Epithelial cell of esophagus (primary cell): ENCODE measurements at regions not wholly inside any gene's neighbourhood (a gene's known extent, or its start where the extent isn't known, plus 50 kb on each side); places are given as distances from the start of the nearest gene placed in this dataset.
A peak's percentile ranks its signal among the peaks of the same experiment; 100 is the strongest.

Experiments
- DNase-seq: peaks from one replicate; pipeline ENCODE4 v3.0.0; 2010; ENCODE audit warnings: low read depth
- H3K4me3 ChIP-seq: 2 replicates; pipeline ENCODE4 v1.5.1; 2011; ENCODE audit warnings: mild to moderate bottlenecking, low read length, control low read depth
- TF ChIP-seq, protein P1 (sequence below): IDR thresholded peaks from 2 replicates; pipeline ENCODE4 v1.5.1; 2011; ENCODE audit warnings: low read depth, mild to moderate bottlenecking, low read length, control low read depth, inconsistent platforms; ENCODE audit not compliant: insufficient read depth; ENCODE audit errors: missing control alignments

DNA sequence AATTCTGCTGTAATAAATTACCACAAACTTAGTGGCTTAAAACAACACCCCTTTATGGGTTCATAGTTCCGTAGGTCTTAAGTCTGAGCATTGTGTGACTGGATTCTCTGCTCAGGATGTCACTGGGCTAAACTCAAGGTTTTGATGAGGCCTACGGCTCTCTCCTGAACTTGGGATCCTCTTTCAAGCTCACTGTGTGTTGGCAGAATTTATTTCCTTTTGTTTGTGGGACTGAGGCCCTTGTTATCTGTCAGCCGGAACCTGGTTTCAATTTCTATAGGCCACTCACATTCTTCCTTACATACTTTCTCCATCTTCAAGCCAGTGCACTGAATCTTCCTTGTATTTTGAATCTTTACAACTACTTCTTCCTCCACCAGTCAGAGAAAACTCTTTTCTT is 290.2 kb downstream of the AKAIN1 start:
- H3K4me3 ChIP-seq: no peak overlapping the region
- DNase-seq: no peak
- TF ChIP-seq, protein P1, sequence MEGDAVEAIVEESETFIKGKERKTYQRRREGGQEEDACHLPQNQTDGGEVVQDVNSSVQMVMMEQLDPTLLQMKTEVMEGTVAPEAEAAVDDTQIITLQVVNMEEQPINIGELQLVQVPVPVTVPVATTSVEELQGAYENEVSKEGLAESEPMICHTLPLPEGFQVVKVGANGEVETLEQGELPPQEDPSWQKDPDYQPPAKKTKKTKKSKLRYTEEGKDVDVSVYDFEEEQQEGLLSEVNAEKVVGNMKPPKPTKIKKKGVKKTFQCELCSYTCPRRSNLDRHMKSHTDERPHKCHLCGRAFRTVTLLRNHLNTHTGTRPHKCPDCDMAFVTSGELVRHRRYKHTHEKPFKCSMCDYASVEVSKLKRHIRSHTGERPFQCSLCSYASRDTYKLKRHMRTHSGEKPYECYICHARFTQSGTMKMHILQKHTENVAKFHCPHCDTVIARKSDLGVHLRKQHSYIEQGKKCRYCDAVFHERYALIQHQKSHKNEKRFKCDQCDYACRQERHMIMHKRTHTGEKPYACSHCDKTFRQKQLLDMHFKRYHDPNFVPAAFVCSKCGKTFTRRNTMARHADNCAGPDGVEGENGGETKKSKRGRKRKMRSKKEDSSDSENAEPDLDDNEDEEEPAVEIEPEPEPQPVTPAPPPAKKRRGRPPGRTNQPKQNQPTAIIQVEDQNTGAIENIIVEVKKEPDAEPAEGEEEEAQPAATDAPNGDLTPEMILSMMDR: no peak

DNA sequence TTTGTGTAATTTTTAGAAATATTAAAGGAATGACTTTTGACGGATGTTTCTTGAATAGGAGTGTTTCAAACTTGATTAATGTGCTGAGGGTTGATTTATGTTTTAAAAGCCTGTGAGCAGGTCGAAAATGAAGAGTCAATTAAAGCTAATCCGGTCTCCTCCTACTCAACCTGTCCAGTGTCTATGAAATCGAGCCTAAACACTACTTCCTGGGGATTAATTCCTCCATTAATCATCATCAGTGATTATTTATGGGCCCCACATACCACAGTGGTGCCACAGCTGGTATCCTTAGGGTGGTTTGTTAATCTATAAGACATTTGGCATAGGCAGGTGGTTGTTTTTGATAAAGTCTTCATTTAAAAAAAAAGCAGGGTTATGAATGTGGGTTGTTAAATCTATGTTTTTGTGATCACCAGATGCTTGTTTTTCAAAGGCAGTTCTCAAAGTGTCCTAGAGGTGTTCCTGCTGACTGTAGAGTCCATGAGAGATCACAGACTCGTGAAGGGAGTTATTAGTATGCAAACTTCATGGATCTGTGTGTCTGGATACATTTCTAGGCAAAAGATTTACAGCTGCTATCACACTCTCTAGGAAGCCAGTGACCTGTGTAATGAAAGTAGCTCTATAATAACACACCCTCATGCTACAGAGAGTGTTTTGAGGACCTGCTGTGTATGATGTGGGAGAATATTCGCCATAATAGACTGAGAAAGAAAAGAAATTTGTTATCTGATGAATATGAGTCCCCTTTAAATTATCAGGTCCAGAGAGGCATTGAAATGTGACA is 308.6 kb downstream of the AKAIN1 start:
- H3K4me3 ChIP-seq: no peak overlapping the region
- TF ChIP-seq, protein P1: no peak
- no peak for DNase-seq

DNA sequence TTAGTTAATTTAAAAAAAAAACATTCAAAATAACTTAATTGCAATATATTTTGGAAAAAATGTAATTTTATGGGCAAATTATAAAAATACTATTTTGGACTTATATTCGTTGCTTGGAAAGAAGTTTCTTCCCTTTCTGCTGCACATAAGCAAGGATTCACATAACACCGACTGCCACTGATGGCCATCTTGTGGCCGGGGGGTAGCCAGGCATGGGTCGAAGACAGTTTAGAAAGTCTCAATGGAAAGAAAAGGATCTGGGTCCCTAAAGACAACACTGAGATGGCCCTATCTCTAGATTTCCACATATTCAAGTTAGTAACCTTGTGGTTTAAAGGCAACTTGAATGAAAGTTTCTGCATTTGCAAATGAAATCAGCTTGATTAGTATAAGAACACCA is 318.6 kb downstream of the AKAIN1 start:
- TF ChIP-seq, protein P1: no peak
- DNase-seq: no peak
- H3K4me3 ChIP-seq: no peak overlapping the region

DNA sequence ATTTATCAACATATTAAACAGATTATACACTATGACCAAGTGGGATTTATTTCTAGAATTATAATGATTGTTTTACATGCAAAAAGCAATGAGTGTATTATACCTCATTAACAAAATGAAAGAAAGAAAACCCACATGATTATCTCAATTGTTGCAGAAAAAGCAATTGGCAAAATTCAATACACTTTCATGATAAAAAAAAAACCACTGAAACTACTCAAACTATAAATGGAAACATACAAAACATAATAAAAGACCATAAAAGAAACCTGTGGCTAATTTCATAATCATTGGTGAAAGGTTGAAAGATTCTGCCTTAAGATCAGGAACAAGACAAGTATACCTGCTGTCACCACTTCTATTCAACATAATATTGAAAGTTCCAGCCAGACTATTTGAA is 325.9 kb downstream of the AKAIN1 start:
- no peak overlapping the region for H3K4me3 ChIP-seq
- TF ChIP-seq, protein P1: no peak
- no peak for DNase-seq

DNA sequence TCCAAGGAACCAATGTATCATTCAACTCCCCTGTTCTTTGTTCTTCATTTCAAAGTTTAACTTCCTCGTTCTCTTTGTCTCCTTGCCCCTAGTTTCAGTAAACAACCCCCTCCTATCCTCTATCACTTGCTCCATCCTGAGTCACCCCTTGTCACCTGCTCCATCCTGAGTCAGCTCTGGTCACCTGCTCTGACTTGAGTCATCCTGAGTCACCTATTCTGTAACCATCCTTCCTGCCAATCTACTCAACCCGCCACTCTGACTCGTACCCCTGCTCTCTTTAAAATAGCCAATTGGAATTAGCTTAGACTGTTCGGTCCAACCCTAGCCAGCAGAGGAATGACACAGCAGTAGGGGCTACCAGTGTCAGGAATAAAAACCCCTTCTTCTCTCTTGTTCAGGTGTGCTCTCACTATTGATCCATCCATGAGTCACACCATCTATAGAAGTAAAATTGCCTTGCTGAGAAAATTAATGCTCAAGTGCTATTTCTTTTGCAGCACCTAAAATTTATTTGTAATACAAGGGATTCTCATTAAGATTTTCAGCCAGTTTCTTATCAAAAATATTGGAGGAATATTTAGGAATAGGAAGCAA is 326.8 kb downstream of the AKAIN1 start:
- TF ChIP-seq, protein P1: no peak

DNA sequence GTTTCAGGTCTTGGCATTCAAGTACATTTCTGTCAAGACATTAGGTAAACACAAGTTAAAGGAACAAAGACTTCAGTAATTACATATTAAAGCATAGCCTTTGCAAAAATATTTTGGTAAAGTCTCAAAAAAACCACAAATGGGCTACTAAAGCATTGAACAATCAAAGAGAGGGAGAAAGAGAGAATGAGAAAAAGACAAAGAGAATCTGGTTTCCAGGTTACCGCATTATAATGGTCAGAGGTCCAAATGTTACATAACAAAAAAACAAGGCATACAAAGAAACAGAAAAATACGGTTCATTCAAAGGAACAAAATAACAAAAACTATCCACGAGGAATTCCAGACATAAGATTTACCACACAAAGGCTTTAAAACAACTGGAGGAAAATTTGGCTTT is 327.9 kb downstream of the AKAIN1 start:
- TF ChIP-seq, protein P1: no peak
- no peak overlapping the region for H3K4me3 ChIP-seq
- DNase-seq: no peak

More for the DNA sequence above, 326.8 kb downstream of the AKAIN1 start:
- peak; percentile 5 for DNase-seq
- H3K4me3 ChIP-seq: no peak overlapping the region
